OCI-LY3 (cell line): ENCODE measurements at regions not wholly inside any gene's neighbourhood (a gene's known extent, or its start where the extent isn't known, plus 50 kb on each side); places are given as distances from the start of the nearest gene placed in this dataset.

Experiments used
- H2AFZ ChIP-seq: fragments of 200-600, 300-600 bp; shearing (Covaris generic); 2 replicates; pipeline ENCODE4 v1.6.0; 2014; ENCODE audit warnings: antibody characterized with exemption, low read depth, low read length
- H3K27ac ChIP-seq: fragments of 200-600, 300-600 bp; sonication (generic); 2 replicates; pipeline ENCODE4 v1.5.1; 2014; ENCODE audit warnings: mild to moderate bottlenecking, low read length, moderate library complexity, mixed read lengths
- H3K27me3 ChIP-seq: fragments of 200-600, 300-600 bp; sonication (generic); 2 replicates; pipeline ENCODE4 v1.6.1; 2014; ENCODE audit warnings: low read depth, low read length, mixed read lengths
- H3K36me3 ChIP-seq: fragments of 200-600, 300-600 bp; sonication (generic); replicated peaks from 2 replicates; pipeline ENCODE3; 2014; ENCODE audit warnings: low read depth, low read length, mixed read lengths
- H3K4me1 ChIP-seq: fragments of 300-600, 200-600 bp; sonication (generic); 2 replicates; pipeline ENCODE4 v1.6.1; 2014; ENCODE audit warnings: low read length, mixed read lengths
- H3K4me2 ChIP-seq: fragments of 200-600, 300-600 bp; sonication (generic); 2 replicates; pipeline ENCODE4 v1.6.1; 2014; ENCODE audit warnings: low read length, mixed read lengths
- H3K4me3 ChIP-seq: fragments of 300-600, 200-600 bp; sonication (generic); 2 replicates; pipeline ENCODE4 v1.5.1; 2014; ENCODE audit warnings: antibody characterized with exemption, mild to moderate bottlenecking, low read length, moderate library complexity
- H3K79me2 ChIP-seq: fragments of 300-600, 200-600 bp; shearing (Covaris generic); 2 replicates; pipeline ENCODE4 v1.6.1; 2014; ENCODE audit warnings: mild to moderate bottlenecking, low read length, mixed read lengths
- H3K9ac ChIP-seq: fragments of 300-600, 200-600 bp; shearing (Covaris generic); 2 replicates; pipeline ENCODE4 v1.6.0; 2014; ENCODE audit warnings: mild to moderate bottlenecking, low read length, moderate library complexity
- H3K9me3 ChIP-seq: fragments of 200-600, 300-600 bp; shearing (Covaris generic); 2 replicates; pipeline ENCODE4 v1.6.1; 2014; ENCODE audit warnings: low read length, mixed read lengths; ENCODE audit not compliant: insufficient read depth
- H4K20me1 ChIP-seq: fragments of 200-600, 300-600 bp; sonication (generic); 2 replicates; pipeline ENCODE4 v1.6.1; 2016; ENCODE audit warnings: low read length, mixed read lengths; ENCODE audit not compliant: insufficient read depth
- CTCF ChIP-seq: fragments of 200-600, 300-600 bp; sonication (generic); IDR thresholded peaks from 2 replicates; pipeline ENCODE4 v1.5.1; 2014; ENCODE audit warnings: antibody characterized with exemption, low read length, low read depth
- EZH2phosphoT487 ChIP-seq: fragments of 200-600 bp; shearing (Covaris generic); IDR thresholded peaks from 2 replicates; pipeline ENCODE4 v1.6.1; 2018; ENCODE audit warnings: antibody characterized with exemption, mixed run types, low read depth

- no peaks in the 10 kb centered on the region for H4K20me1 ChIP-seq
- no peaks in the 10 kb centered on the region for H3K4me1 ChIP-seq
- peaks cover 54% of the 10 kb centered on the region for H3K27me3 ChIP-seq
- H3K36me3 ChIP-seq, result no peaks in the 10 kb centered on the region
- H3K4me3 ChIP-seq, result no peak overlapping the region
- no peak overlapping the region for H2AFZ ChIP-seq
- no peak for TF ChIP-seq CTCF
- TF ChIP-seq EZH2phosphoT487, result no peak
- H3K9ac ChIP-seq, result no peak overlapping the region
- no peaks in the 10 kb centered on the region for H3K9me3 ChIP-seq
- no peak overlapping the region for H3K4me2 ChIP-seq
- H3K79me2 ChIP-seq, result no peaks in the 10 kb centered on the region
- no peak overlapping the region for H3K27ac ChIP-seq
Observed at GRCh38 chr5:168024306-168024705, 267.1 kb upstream of the WWC1 start.

GRCh38 chr5:168027007-168027406 lies 264.4 kb upstream of the WWC1 start:
- no peak overlapping the region for H3K4me3 ChIP-seq
- H3K27me3 ChIP-seq, result peaks cover 52% of the 10 kb centered on the region
- no peaks in the 10 kb centered on the region for H3K4me1 ChIP-seq
- H3K9ac ChIP-seq, result no peak overlapping the region
- H3K4me2 ChIP-seq, result no peak overlapping the region
- H4K20me1 ChIP-seq, result no peaks in the 10 kb centered on the region
- no peaks in the 10 kb centered on the region for H3K9me3 ChIP-seq
- no peak overlapping the region for H2AFZ ChIP-seq
- no peak overlapping the region for H3K27ac ChIP-seq
- no peaks in the 10 kb centered on the region for H3K79me2 ChIP-seq
- no peak for TF ChIP-seq EZH2phosphoT487
- no peak for TF ChIP-seq CTCF
- H3K36me3 ChIP-seq, result no peaks in the 10 kb centered on the region

GRCh38 chr5:168030912-168031311 lies 260.5 kb upstream of the WWC1 start:
- Histone ChIP-seq H3K4me2 (no peak overlapping the region), H3K36me3 (no peaks in the 10 kb centered on the region), H3K9ac (no peak overlapping the region), H3K4me3 (no peak overlapping the region), H3K4me1 (no peaks in the 10 kb centered on the region), H3K79me2 (no peaks in the 10 kb centered on the region), H3K27me3 (peaks cover 37% of the 10 kb centered on the region), H4K20me1 (no peaks in the 10 kb centered on the region), H2AFZ (no peak overlapping the region), H3K9me3 (no peaks in the 10 kb centered on the region), H3K27ac (no peak overlapping the region)
- no peak for TF ChIP-seq EZH2phosphoT487
- TF ChIP-seq CTCF, result no peak

GRCh38 chr5:168031614-168032013 lies 259.8 kb upstream of the WWC1 start:
- Histone ChIP-seq H2AFZ (no peak overlapping the region), H3K36me3 (no peaks in the 10 kb centered on the region), H3K4me2 (no peak overlapping the region), H3K9me3 (no peaks in the 10 kb centered on the region), H4K20me1 (no peaks in the 10 kb centered on the region), H3K4me1 (no peaks in the 10 kb centered on the region), H3K4me3 (no peak overlapping the region), H3K27me3 (peaks cover 30% of the 10 kb centered on the region), H3K79me2 (no peaks in the 10 kb centered on the region), H3K27ac (no peak overlapping the region), H3K9ac (no peak overlapping the region)
- no peak for TF ChIP-seq EZH2phosphoT487
- TF ChIP-seq CTCF, result no peak
